HepG2 (cell line): ENCODE measurements at regions not wholly inside any gene's neighbourhood (a gene's known extent, or its start where the extent isn't known, plus 50 kb on each side); places are given as distances from the start of the nearest gene placed in this dataset.

Experiments
- ATAC-seq: fragments of 200-7000 bp; cut with Tn5 transposase; 3 replicates; pipeline ENCODE4 v1.9.1; 2020; ENCODE audit warnings: mild to moderate bottlenecking, moderate library complexity
- BruUV-seq: library from RNA; stranded (reverse); fragments of 400-500 nt; replicated peaks from 2 replicates; lab custom pipeline; 2021; lab: Mats Ljungman, UMichigan
- CTCF ChIA-PET: fragments of 300-600 bp; formaldehyde crosslinking; extraction: SDS; loops from one replicate; lab custom pipeline; 2021; ENCODE audit warnings: low total read pairs, inconsistent platforms, low intra/inter-chr PET ratio; lab: Yijun Ruan, JAX
- POLR2A ChIA-PET: fragments of 350-600 bp; sonication (Branson Sonifier 250); formaldehyde crosslinking; loops from one replicate; lab custom pipeline; 2020; ENCODE audit warnings: antibody characterized with exemption, inconsistent platforms; lab: Yijun Ruan, JAX
- DNase-seq: peaks from one replicate; pipeline ENCODE4 v3.0.0-alpha.2; 2015; ENCODE audit warnings: low spot score
- FAIRE-seq: peaks from 3 replicates; lab custom pipeline; 2011; peaks lifted over from hg19 to GRCh38; lab: Jason Lieb, UNC
- H2AFZ ChIP-seq: one replicate; pipeline ENCODE4 v1.6.1; 2011; ENCODE audit warnings: low read length, inconsistent platforms
- H3K27ac ChIP-seq: fragments of 300-600 bp; 3 replicates; pipeline ENCODE4 v1.8.0; 2011; ENCODE audit warnings: mixed run types, mild to moderate bottlenecking, mixed read lengths, low read length, inconsistent platforms; ENCODE audit not compliant: insufficient read depth; ENCODE audit errors: extremely low read length
- H3K27me3 ChIP-seq, 2 experiments: fragments of 200-600 bp in 1 of 2; 2 replicates in 1 of 2; 3 replicates in 1 of 2; pipeline versions ENCODE4 v1.6.0 to v1.8.0; 2011; ENCODE audit warnings: low read length in 2 of 2, mild to moderate bottlenecking in 2 of 2, moderate library complexity in 2 of 2, inconsistent platforms in 1 of 2; ENCODE audit not compliant: insufficient read depth in 2 of 2, control insufficient read depth in 1 of 2
- H3K36me3 ChIP-seq, 2 experiments: fragments of 200-600 bp in 1 of 2; replicated peaks in 1 of 2; 2 replicates in 1 of 2; 3 replicates in 1 of 2; pipeline versions ENCODE4 v1.5.1 to v1.8.0; 2011; ENCODE audit warnings: low read length in 2 of 2, inconsistent platforms in 1 of 2; ENCODE audit not compliant: insufficient read depth in 2 of 2, control insufficient read depth in 1 of 2
- H3K4me1 ChIP-seq: 2 replicates; pipeline ENCODE4 v1.5.1; 2012; ENCODE audit warnings: low read length, inconsistent platforms; ENCODE audit not compliant: insufficient read depth
- H3K4me2 ChIP-seq: 2 replicates; pipeline ENCODE4 v1.6.0; 2011; ENCODE audit warnings: low read depth, low read length, inconsistent platforms
- H3K4me3 ChIP-seq, 3 experiments: fragments of 200-600 bp in 1 of 3; sonication (generic), shearing (Covaris generic) in 1 of 3; replicated peaks in 1 of 3; 2 replicates each; pipeline ENCODE4 v1.5.1; 2011 to 2016; ENCODE audit warnings: low read length in 3 of 3, inconsistent platforms in 2 of 3, low read depth in 2 of 3, mild to moderate bottlenecking in 2 of 3, control low read depth in 1 of 3, mixed read lengths in 1 of 3; ENCODE audit not compliant: insufficient read depth in 1 of 3
- H3K79me2 ChIP-seq: one replicate; pipeline ENCODE4 v1.6.1; 2011; ENCODE audit warnings: low read length, inconsistent platforms; ENCODE audit not compliant: insufficient read depth
- H3K9ac ChIP-seq: 2 replicates; pipeline ENCODE4 v1.6.0; 2011; ENCODE audit warnings: mild to moderate bottlenecking, low read depth, low read length, inconsistent platforms; ENCODE audit not compliant: insufficient read depth
- H3K9me3 ChIP-seq: 2 replicates; pipeline ENCODE4 v1.5.1; 2012; ENCODE audit warnings: mild to moderate bottlenecking, low read length
- H4K20me1 ChIP-seq: 2 replicates; pipeline ENCODE4 v1.6.0; 2011; ENCODE audit warnings: inconsistent platforms, mild to moderate bottlenecking, low read length, moderate library complexity; ENCODE audit not compliant: insufficient read depth
- DZIP1 ChIP-seq: sonication (generic); formaldehyde crosslinking; IDR thresholded peaks from 2 replicates; pipeline ENCODE4 v1.5.0; 2020; ENCODE audit warnings: mild to moderate bottlenecking, missing genetic modification reagents
- GABPB1 ChIP-seq: IDR thresholded peaks from 2 replicates; pipeline ENCODE4 v1.6.1; 2016; ENCODE audit warnings: mild to moderate bottlenecking, missing genetic modification reagents, moderate library complexity, missing compliant biosample characterization
- MED1 ChIP-seq: sonication (generic); formaldehyde crosslinking; IDR thresholded peaks from 2 replicates; pipeline ENCODE4 v1.4.0; 2020; ENCODE audit warnings: missing genetic modification reagents
- MNT ChIP-seq: fragments of 450-650 bp; IDR thresholded peaks from 2 replicates; pipeline ENCODE4 v1.6.1; 2016
- NBN ChIP-seq: fragments of 450-650 bp; conservative IDR thresholded peaks from 2 replicates; pipeline ENCODE4 v1.6.1; 2017
- ZFP41 ChIP-seq: sonication (generic); formaldehyde crosslinking; IDR thresholded peaks from 2 replicates; pipeline ENCODE4 v1.4.0; 2020; ENCODE audit warnings: mild to moderate bottlenecking, missing genetic modification reagents, borderline replicate concordance
- ZNF180 ChIP-seq: sonication (generic); formaldehyde crosslinking; IDR thresholded peaks from 2 replicates; pipeline ENCODE4 v1.4.0; 2020; ENCODE audit warnings: low read depth, missing genetic modification reagents, borderline replicate concordance
- ZNF781 ChIP-seq: sonication (generic); formaldehyde crosslinking; IDR thresholded peaks from 2 replicates; pipeline ENCODE4 v1.5.1; 2020; ENCODE audit warnings: borderline replicate concordance, mild to moderate bottlenecking, missing genetic modification reagents; ENCODE audit errors: not compliant biosample characterization
- WGBS: methylation state at CpG from one replicate; pipeline ENCODE4 v1.1.6; 2017; ENCODE audit warnings: low lambda C conversion rate; 5-methylcytosine and 5-hydroxymethylcytosine counted together
- in situ Hi-C: cut with HindIII; loops from 2 replicates; pipeline ENCODE4 v1.10.0; 2017; ENCODE audit warnings: low pct_unique_long_range_greater_than_20kb; ENCODE audit not compliant: extremely low pct_ligation_motif_present
- intact Hi-C: fragments of 100-400 bp; cut with micrococcal nuclease; formaldehyde crosslinking; loops from one replicate; pipeline ENCODE4 v1.10.0; 2022; ENCODE audit not compliant: unreplicated experiment

- no TSS peak for BruUV-seq
- no peaks in the 10 kb centered on the region for H3K79me2 ChIP-seq
- CTCF ChIA-PET = no interaction called here
- intact Hi-C loops = no loop called here
- WGBS = 9% methylated on average over 8 of the region's 8 CpGs
- no peaks in the 10 kb centered on the region for H4K20me1 ChIP-seq
- H3K4me2 ChIP-seq = no peak overlapping the region
- H3K4me1 ChIP-seq = no peaks in the 10 kb centered on the region
- no peak for TF ChIP-seq NBN
- TF ChIP-seq GABPB1 = no peak
- no peak for TF ChIP-seq ZFP41
- TF ChIP-seq MED1 (CRISPR knock-in tag) = no peak
- no peak for TF ChIP-seq DZIP1 (CRISPR knock-in tag)
- no peak for TF ChIP-seq ZNF781 (CRISPR knock-in tag)
- H3K4me3 ChIP-seq = no peak overlapping the region
- no peak for FAIRE-seq
- ATAC-seq = no peak
- no peaks in the 10 kb centered on the region for H3K36me3 ChIP-seq
- POLR2A ChIA-PET = no interaction called here
- H3K27me3 ChIP-seq = peaks cover 8 to 78% of the 10 kb centered on the region in 2 experiments; a peak in 4 of 5 replicates
- no peaks in the 10 kb centered on the region for H3K9me3 ChIP-seq
- no peak overlapping the region for H3K27ac ChIP-seq
- H3K9ac ChIP-seq = no peak overlapping the region
- in situ Hi-C loops = no loop called here
- no peak for DNase-seq
- H2AFZ ChIP-seq = no peak overlapping the region
Measured at GRCh38 chr2:239488125-239488524, 87.3 kb upstream of the HDAC4 start.

- Histone ChIP-seq H3K27me3 (peaks cover 8 to 74% of the 10 kb centered on the region in 2 experiments; a peak in 4 of 5 replicates), H3K4me1 (no peaks in the 10 kb centered on the region), H3K4me2 (no peak overlapping the region), H3K79me2 (no peaks in the 10 kb centered on the region), H4K20me1 (no peaks in the 10 kb centered on the region), H3K9me3 (no peaks in the 10 kb centered on the region), H3K36me3 (no peaks in the 10 kb centered on the region), H2AFZ (no peak overlapping the region), H3K4me3 (no peak overlapping the region), H3K27ac (no peak overlapping the region), H3K9ac (no peak overlapping the region)
- FAIRE-seq = no peak
- in situ Hi-C loops = no loop called here
- ChIA-PET POLR2A (no interaction called here), CTCF (no interaction called here)
- 9% methylated on average over 6 of the region's 11 CpGs for WGBS
- intact Hi-C loops = no loop called here
- TF ChIP-seq ZNF180 (CRISPR knock-in tag) (no peak), MNT (0 out of 2 replicates have a peak, but pooled peaks have one; percentile 18)
- TF ChIP-seq, all 625 proteins: peak for 1
- BruUV-seq = no TSS peak
- ATAC-seq (no peak), DNase-seq (no peak)
Measured at GRCh38 chr2:239487272-239487671, 86.5 kb upstream of the HDAC4 start.
